ENCODE measurements at regions not wholly inside any gene's neighbourhood (a gene's known extent, or its start where the extent isn't known, plus 50 kb on each side); places are given as distances from the start of the nearest gene placed in this dataset.
"Not testable (repeated sequence)": the region's sequence is repeated elsewhere in the genome, so short reads cannot be mapped to it uniquely, and the experiment has no call there.

- no peaks in the 10 kb centered on the region for H3K4me1 ChIP-seq (ENCODE audit: control insufficient read depth in 1 of 2, extremely low read depth in 1 of 2, insufficient read depth in 2 of 2, low read length in 2 of 2)
- Mint-ChIP-seq H3K9me3 (no peaks in the 10 kb centered on the region), H3K27me3 (peaks cover 0 to 3% of the 10 kb centered on the region in 2 donors), H3K4me3 (no peak overlapping the region), H3K27ac (no peak overlapping the region), H3K4me1 (no peaks in the 10 kb centered on the region), H3K36me3 (no peaks in the 10 kb centered on the region)
- no peaks in the 10 kb centered on the region for H3K36me3 ChIP-seq (ENCODE audit: control insufficient read depth in 2 of 2, extremely low read depth in 1 of 2, insufficient read depth in 1 of 2, low read length in 1 of 2)
- H3K27me3 ChIP-seq (replicated peaks in 1 of 2; ENCODE audit: control insufficient read depth in 2 of 2, extremely low read depth in 1 of 2, insufficient read depth in 2 of 2, low read length in 1 of 2): peaks cover 0 to 8% of the 10 kb centered on the region in 2 experiments
- H3K9me3 ChIP-seq: no peaks in the 10 kb centered on the region
- 70% methylated on average over 9 of the region's 13 CpGs for WGBS (ENCODE audit: insufficient coverage)
- CTCF ChIA-PET: no interaction called here
- POLR2A ChIA-PET: no interaction called here
- H3K4me3 ChIP-seq (ENCODE audit: control insufficient read depth in 1 of 2, extremely low read depth in 1 of 2, low read length in 1 of 2): no peak overlapping the region
- ATAC-seq (replicated peaks in 1 of 4) (no peak), DNase-seq (no peak)
- no peak overlapping the region for H3K27ac ChIP-seq (ENCODE audit: low read length)
Measured at GRCh38 chr16:88202207-88202745, 180.5 kb upstream of the ZNF469 start.

DNA sequence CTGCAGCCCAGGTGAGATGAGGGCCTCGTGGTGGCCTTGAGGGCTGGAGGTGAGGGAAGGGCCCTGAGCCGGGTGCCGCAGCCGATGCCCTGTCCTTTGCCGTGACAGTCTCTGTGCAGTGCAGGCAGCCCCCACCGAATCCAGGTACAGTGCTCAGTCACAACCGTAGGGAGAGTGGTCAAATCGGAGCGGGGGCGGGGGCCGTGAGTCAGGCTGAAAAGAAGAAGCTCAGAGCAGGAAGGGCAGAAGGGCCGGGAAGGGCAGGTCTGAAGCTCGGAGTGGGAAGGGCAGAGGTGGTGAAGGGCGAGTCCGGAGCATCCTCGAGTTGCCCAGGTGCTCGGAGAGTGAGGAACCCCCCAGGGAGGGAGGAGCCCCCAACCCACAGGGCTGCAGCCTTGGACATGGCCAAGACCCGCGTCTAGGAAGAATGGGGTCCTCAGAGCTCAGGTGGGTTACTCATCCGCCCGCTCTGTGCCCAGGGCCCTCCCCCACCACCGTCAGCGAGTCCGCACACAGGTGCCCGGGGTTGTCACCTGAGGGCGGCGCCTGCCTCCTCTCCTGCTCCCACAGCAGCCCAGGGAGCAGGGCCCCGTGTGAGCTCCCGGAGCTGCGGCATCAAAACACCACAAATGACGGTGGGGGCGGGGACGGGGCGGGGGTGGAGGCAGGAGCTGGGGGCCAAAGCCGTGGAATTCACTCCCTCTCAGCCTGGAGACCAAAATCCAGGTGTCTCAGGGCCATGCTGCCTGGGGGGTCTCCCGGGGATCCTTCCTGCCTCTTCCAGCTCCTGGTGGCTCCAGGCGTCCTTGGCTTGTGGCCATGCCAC is 179.7 kb upstream of the ZNF469 start:
- ATAC-seq (replicated peaks in 1 of 4); H3K4me1 Mint-ChIP-seq; H3K4me1 ChIP-seq (ENCODE audit: control insufficient read depth in 1 of 2, extremely low read depth in 1 of 2, insufficient read depth in 2 of 2, low read length in 2 of 2); H3K9me3 ChIP-seq; H3K36me3 Mint-ChIP-seq; H3K4me3 Mint-ChIP-seq; H3K27me3 ChIP-seq (replicated peaks in 1 of 2; ENCODE audit: control insufficient read depth in 2 of 2, extremely low read depth in 1 of 2, insufficient read depth in 2 of 2, low read length in 1 of 2); POLR2A ChIA-PET; H3K27me3 Mint-ChIP-seq; DNase-seq; H3K4me3 ChIP-seq (ENCODE audit: control insufficient read depth in 1 of 2, extremely low read depth in 1 of 2, low read length in 1 of 2); H3K36me3 ChIP-seq (ENCODE audit: control insufficient read depth in 2 of 2, extremely low read depth in 1 of 2, insufficient read depth in 1 of 2, low read length in 1 of 2); H3K27ac ChIP-seq (ENCODE audit: low read length); CTCF ChIA-PET; H3K9me3 Mint-ChIP-seq; H3K27ac Mint-ChIP-seq: not testable (repeated sequence)
- WGBS (ENCODE audit: insufficient coverage): 79% methylated on average over 25 of the region's 37 CpGs

- H3K27ac Mint-ChIP-seq; H3K4me3 ChIP-seq (ENCODE audit: control insufficient read depth in 1 of 2, extremely low read depth in 1 of 2, low read length in 1 of 2); CTCF ChIA-PET; H3K4me3 Mint-ChIP-seq; H3K9me3 ChIP-seq; H3K4me1 ChIP-seq (ENCODE audit: control insufficient read depth in 1 of 2, extremely low read depth in 1 of 2, insufficient read depth in 2 of 2, low read length in 2 of 2); DNase-seq; H3K36me3 Mint-ChIP-seq; ATAC-seq (replicated peaks in 1 of 4); H3K27ac ChIP-seq (ENCODE audit: low read length); H3K36me3 ChIP-seq (ENCODE audit: control insufficient read depth in 2 of 2, extremely low read depth in 1 of 2, insufficient read depth in 1 of 2, low read length in 1 of 2); H3K27me3 ChIP-seq (replicated peaks in 1 of 2; ENCODE audit: control insufficient read depth in 2 of 2, extremely low read depth in 1 of 2, insufficient read depth in 2 of 2, low read length in 1 of 2); POLR2A ChIA-PET; H3K27me3 Mint-ChIP-seq; H3K9me3 Mint-ChIP-seq; H3K4me1 Mint-ChIP-seq: not testable (repeated sequence)
- WGBS (ENCODE audit: insufficient coverage): 81% methylated on average over 14 of the region's 37 CpGs
Measured at GRCh38 chr16:88204131-88205110, 178.3 kb upstream of the ZNF469 start.

DNA sequence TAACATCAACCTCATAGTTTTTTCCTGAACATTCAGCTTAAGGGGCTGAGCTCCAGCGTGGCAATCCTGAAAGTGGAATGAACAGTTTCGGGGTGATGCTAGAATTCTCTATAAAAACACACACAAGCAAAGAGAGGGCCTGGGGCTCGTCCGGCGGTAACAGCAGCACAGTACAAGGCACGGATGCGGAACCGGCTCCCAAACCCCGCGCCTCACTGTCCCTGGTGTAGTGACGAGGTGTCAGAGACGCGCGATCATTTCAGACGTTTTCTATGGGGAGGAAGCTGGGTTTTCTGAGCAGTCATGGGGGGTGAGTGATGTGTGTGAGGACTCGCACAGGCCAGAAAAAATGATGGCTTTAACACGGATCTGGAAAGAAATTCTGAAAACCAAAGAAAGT is 177.3 kb upstream of the ZNF469 start:
- H3K27me3 ChIP-seq (replicated peaks in 1 of 2; ENCODE audit: control insufficient read depth in 2 of 2, extremely low read depth in 1 of 2, insufficient read depth in 2 of 2, low read length in 1 of 2); H3K36me3 ChIP-seq (ENCODE audit: control insufficient read depth in 2 of 2, extremely low read depth in 1 of 2, insufficient read depth in 1 of 2, low read length in 1 of 2); POLR2A ChIA-PET; H3K9me3 Mint-ChIP-seq; CTCF ChIA-PET; H3K27ac Mint-ChIP-seq; H3K27me3 Mint-ChIP-seq; H3K4me3 ChIP-seq (ENCODE audit: control insufficient read depth in 1 of 2, extremely low read depth in 1 of 2, low read length in 1 of 2); ATAC-seq (replicated peaks in 1 of 4); H3K4me1 ChIP-seq (ENCODE audit: control insufficient read depth in 1 of 2, extremely low read depth in 1 of 2, insufficient read depth in 2 of 2, low read length in 2 of 2); DNase-seq; H3K4me3 Mint-ChIP-seq; H3K4me1 Mint-ChIP-seq; H3K36me3 Mint-ChIP-seq; H3K9me3 ChIP-seq; H3K27ac ChIP-seq (ENCODE audit: low read length): not testable (repeated sequence)
- WGBS (ENCODE audit: insufficient coverage): 90% methylated on average over 10 of the region's 17 CpGs

- WGBS (ENCODE audit: insufficient coverage): 76% methylated on average over 3 of the region's 16 CpGs
- H3K4me1 Mint-ChIP-seq; H3K4me3 ChIP-seq (ENCODE audit: control insufficient read depth in 1 of 2, extremely low read depth in 1 of 2, low read length in 1 of 2); H3K27me3 ChIP-seq (replicated peaks in 1 of 2; ENCODE audit: control insufficient read depth in 2 of 2, extremely low read depth in 1 of 2, insufficient read depth in 2 of 2, low read length in 1 of 2); CTCF ChIA-PET; POLR2A ChIA-PET; H3K9me3 Mint-ChIP-seq; H3K27me3 Mint-ChIP-seq; H3K9me3 ChIP-seq; H3K27ac ChIP-seq (ENCODE audit: low read length); H3K4me1 ChIP-seq (ENCODE audit: control insufficient read depth in 1 of 2, extremely low read depth in 1 of 2, insufficient read depth in 2 of 2, low read length in 2 of 2); H3K27ac Mint-ChIP-seq; DNase-seq; H3K36me3 ChIP-seq (ENCODE audit: control insufficient read depth in 2 of 2, extremely low read depth in 1 of 2, insufficient read depth in 1 of 2, low read length in 1 of 2); H3K36me3 Mint-ChIP-seq; H3K4me3 Mint-ChIP-seq; ATAC-seq (replicated peaks in 1 of 4): not testable (repeated sequence)
Measured at GRCh38 chr16:88206006-88206405, 176.8 kb upstream of the ZNF469 start.

DNA sequence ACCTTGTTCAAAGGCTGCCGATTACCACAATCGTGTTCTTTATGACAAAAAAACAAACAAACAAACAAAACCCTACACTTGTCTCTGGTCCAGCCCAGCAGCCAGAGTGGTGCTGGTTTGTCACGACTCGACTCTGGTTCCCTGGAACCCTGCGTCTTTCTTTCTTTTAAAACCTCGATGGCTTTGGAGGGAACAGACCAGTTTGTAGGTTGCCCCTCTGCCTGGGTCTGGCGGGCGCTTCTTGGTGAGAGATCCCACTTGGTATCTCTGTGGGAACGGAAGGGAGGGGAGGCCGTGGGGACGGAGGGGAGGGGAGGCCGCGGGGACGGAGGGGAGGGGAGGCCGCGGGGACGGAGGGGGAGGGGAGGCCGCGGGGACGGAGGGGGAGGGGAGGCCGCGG is 176.2 kb upstream of the ZNF469 start:
- POLR2A ChIA-PET: not testable (repeated sequence)

More for the DNA sequence above, 176.2 kb upstream of the ZNF469 start:
- H3K36me3 ChIP-seq (ENCODE audit: control insufficient read depth in 2 of 2, extremely low read depth in 1 of 2, insufficient read depth in 1 of 2, low read length in 1 of 2); ATAC-seq (replicated peaks in 1 of 4); H3K27ac Mint-ChIP-seq; H3K27me3 Mint-ChIP-seq; H3K4me3 Mint-ChIP-seq; H3K9me3 Mint-ChIP-seq; H3K27ac ChIP-seq (ENCODE audit: low read length); DNase-seq; CTCF ChIA-PET; H3K4me1 Mint-ChIP-seq; H3K9me3 ChIP-seq; H3K36me3 Mint-ChIP-seq; H3K27me3 ChIP-seq (replicated peaks in 1 of 2; ENCODE audit: control insufficient read depth in 2 of 2, extremely low read depth in 1 of 2, insufficient read depth in 2 of 2, low read length in 1 of 2); H3K4me1 ChIP-seq (ENCODE audit: control insufficient read depth in 1 of 2, extremely low read depth in 1 of 2, insufficient read depth in 2 of 2, low read length in 2 of 2); H3K4me3 ChIP-seq (ENCODE audit: control insufficient read depth in 1 of 2, extremely low read depth in 1 of 2, low read length in 1 of 2): not testable (repeated sequence)
- WGBS (ENCODE audit: insufficient coverage): 100% methylated on average over 3 of the region's 22 CpGs

Measured in T-cell (primary cell).